ENCODE measurements at regions not wholly inside any gene's neighbourhood (a gene's known extent, or its start where the extent isn't known, plus 50 kb on each side); places are given as distances from the start of the nearest gene placed in this dataset.

DNA sequence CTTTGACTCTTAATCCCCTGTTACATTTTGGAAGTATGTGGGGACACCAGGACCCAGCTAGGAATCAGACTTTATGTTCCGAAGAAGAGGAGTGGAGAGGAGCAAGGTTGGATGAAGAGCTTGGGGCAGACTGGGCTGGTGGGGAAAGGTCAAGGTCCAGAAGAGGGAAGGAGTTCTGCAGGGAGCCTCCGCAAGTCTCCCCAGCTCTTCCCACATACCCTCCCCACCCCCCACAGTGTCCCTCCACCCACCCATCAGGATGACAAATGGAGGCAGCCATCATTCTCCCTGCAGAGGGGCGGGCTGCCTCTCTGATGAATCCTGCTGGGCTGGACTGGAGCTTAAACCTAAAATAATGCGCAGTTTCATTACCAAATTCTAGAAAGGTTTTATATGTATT lies 77.2 kb downstream of the ACKR3 start:
- no peaks in the 10 kb centered on the region for H3K27me3 ChIP-seq
- no peak for DNase-seq
- no peaks in the 10 kb centered on the region for H3K4me1 ChIP-seq
- no peak overlapping the region for H3K27ac ChIP-seq
- H3K9me3 ChIP-seq = no peaks in the 10 kb centered on the region
- H3K36me3 ChIP-seq = no peaks in the 10 kb centered on the region
- no peak overlapping the region for H3K4me3 ChIP-seq
- TF ChIP-seq, protein P1, sequence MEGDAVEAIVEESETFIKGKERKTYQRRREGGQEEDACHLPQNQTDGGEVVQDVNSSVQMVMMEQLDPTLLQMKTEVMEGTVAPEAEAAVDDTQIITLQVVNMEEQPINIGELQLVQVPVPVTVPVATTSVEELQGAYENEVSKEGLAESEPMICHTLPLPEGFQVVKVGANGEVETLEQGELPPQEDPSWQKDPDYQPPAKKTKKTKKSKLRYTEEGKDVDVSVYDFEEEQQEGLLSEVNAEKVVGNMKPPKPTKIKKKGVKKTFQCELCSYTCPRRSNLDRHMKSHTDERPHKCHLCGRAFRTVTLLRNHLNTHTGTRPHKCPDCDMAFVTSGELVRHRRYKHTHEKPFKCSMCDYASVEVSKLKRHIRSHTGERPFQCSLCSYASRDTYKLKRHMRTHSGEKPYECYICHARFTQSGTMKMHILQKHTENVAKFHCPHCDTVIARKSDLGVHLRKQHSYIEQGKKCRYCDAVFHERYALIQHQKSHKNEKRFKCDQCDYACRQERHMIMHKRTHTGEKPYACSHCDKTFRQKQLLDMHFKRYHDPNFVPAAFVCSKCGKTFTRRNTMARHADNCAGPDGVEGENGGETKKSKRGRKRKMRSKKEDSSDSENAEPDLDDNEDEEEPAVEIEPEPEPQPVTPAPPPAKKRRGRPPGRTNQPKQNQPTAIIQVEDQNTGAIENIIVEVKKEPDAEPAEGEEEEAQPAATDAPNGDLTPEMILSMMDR (IDR thresholded peaks at IDR 0.05) = no peak
- intact Hi-C loops (cut with DNase I) = no loop called here
- no peak overlapping the region for H3K9ac ChIP-seq (ENCODE audit: low read depth in 2 of 2, low read length in 2 of 2)

DNA sequence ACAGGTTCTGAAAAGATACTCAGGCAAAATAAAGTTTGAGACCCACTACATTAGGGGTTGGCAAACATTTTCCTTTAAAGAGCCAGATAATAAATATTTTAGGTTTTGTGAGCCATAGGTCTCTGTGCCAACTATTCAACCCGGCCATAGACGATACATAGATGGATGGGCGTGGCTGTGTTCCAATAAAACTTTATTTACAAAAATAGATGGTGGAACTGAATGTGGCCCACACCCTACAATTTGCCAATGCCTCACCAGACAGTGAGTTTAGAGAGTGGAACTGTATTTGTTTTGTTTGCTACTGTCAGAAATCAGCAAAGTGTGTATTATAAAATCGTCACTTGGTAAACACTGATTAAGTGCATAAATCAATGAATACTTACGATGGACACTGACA lies 78.0 kb downstream of the ACKR3 start:
- no peaks in the 10 kb centered on the region for H3K4me1 ChIP-seq
- H3K9ac ChIP-seq (ENCODE audit: low read depth in 2 of 2, low read length in 2 of 2) = no peak overlapping the region
- TF ChIP-seq, protein P1 (IDR thresholded peaks at IDR 0.05) = no peak
- H3K27me3 ChIP-seq = no peaks in the 10 kb centered on the region
- no peak overlapping the region for H3K4me3 ChIP-seq
- H3K36me3 ChIP-seq = no peaks in the 10 kb centered on the region
- DNase-seq = no peak
- no peak overlapping the region for H3K27ac ChIP-seq
- no peaks in the 10 kb centered on the region for H3K9me3 ChIP-seq
- intact Hi-C loops (cut with DNase I) = no loop called here

DNA sequence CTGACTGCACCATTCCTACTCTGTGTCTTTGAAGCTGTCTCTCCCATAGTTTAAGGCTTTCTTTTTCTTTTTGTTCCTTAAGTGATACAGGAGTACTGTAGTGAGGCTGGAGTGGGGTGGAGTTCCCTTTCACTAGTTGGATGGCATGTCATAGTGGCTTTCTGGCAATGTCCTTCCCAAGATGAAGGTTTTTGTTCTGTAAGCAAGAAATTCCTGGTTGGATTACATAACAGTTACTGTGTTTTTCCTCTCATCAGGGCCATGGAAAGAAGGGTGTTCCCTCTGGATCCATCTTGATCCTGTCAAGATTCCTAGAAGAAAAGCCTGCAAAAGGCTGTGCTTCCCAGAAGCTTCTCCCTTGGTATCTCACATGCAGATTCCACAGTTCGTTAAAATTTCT lies 84.2 kb downstream of the ACKR3 start:
- Histone ChIP-seq H3K9ac (ENCODE audit: low read depth in 2 of 2, low read length in 2 of 2) (no peak overlapping the region), H3K27ac (no peak overlapping the region), H3K36me3 (no peaks in the 10 kb centered on the region), H3K4me1 (no peaks in the 10 kb centered on the region), H3K27me3 (no peaks in the 10 kb centered on the region), H3K4me3 (no peak overlapping the region), H3K9me3 (no peaks in the 10 kb centered on the region)
- no peak for DNase-seq
- intact Hi-C loops (cut with DNase I) = no loop called here
- TF ChIP-seq, protein P1 (IDR thresholded peaks at IDR 0.05) = no peak

DNA sequence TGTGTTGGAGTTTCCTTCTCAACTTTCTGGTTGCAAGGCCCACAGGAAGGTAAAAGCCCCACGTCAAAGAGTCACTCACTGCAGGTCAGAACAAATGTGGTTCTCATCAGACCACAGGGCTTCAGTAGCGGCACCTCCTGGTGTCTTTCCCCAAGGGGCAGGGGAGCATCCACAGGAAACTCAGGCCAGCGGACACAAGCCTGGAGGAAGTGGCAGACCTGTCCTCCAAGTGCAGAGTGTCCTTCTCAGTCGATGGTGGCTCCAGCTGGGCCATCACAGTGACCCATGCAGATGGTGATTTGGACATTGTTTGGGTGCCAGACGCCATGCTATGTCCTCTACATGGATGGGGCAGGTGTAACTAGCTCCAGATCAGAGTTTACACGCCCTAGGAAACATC lies 84.9 kb downstream of the ACKR3 start:
- H3K9me3 ChIP-seq = no peaks in the 10 kb centered on the region
- no peaks in the 10 kb centered on the region for H3K4me1 ChIP-seq
- no peak for DNase-seq
- no peak overlapping the region for H3K9ac ChIP-seq (ENCODE audit: low read depth in 2 of 2, low read length in 2 of 2)
- no peaks in the 10 kb centered on the region for H3K27me3 ChIP-seq
- intact Hi-C loops (cut with DNase I) = no loop called here
- TF ChIP-seq, protein P1 (IDR thresholded peaks at IDR 0.05) = no peak
- H3K4me3 ChIP-seq = no peak overlapping the region
- no peaks in the 10 kb centered on the region for H3K36me3 ChIP-seq
- no peak overlapping the region for H3K27ac ChIP-seq

DNA sequence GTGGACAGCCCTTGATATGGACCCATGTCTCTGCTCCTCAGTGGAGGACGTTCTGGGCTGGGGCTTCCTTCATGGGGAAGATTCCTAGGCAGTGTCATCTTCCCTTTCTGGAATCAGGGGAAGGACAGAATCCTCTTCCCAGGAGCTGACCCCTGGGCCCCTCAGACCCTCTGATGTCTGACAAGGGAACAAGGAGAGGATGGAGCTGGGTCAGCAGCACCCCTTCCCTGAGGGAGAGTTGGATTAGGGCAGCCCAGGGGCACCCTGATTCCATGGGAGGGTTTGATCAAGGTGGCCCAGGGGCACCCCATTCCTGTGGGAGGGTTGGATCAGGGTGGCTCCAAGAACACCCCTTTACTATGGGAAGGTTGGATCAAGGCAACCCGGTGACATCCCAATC lies 86.5 kb downstream of the ACKR3 start:
- no peaks in the 10 kb centered on the region for H3K27me3 ChIP-seq
- TF ChIP-seq, protein P1 (IDR thresholded peaks at IDR 0.05) = no peak
- intact Hi-C loops (cut with DNase I) = no loop called here

DNA sequence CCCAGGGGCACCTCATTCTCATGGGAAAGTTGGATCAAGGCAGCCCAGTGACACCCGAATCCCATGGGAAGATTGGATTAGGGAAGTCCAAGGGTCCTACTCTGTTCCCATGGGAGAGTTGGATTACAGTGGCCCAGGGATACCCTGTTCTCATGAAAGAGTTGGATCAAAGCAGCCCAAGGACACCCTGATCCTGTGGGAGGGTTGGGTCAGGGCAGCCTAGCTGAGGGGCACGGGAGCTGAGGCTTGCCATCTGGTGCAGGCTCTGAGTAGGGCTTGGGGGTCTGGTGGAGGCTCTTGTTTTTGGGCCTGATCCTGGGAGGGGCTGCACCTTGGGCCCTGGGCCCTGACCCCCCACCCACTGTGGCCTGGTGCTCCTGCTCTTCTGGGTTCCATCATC lies 87.1 kb downstream of the ACKR3 start:
- TF ChIP-seq, protein P1 (IDR thresholded peaks at IDR 0.05) = no peak
- H3K9ac ChIP-seq (ENCODE audit: low read depth in 2 of 2, low read length in 2 of 2) = no peak overlapping the region
- H3K36me3 ChIP-seq = no peaks in the 10 kb centered on the region
- DNase-seq = no peak
- intact Hi-C loops (cut with DNase I) = no loop called here
- H3K27me3 ChIP-seq = no peaks in the 10 kb centered on the region
- H3K4me1 ChIP-seq = no peaks in the 10 kb centered on the region
- H3K27ac ChIP-seq = no peak overlapping the region
- no peaks in the 10 kb centered on the region for H3K9me3 ChIP-seq
- no peak overlapping the region for H3K4me3 ChIP-seq

More for the DNA sequence above, 86.5 kb downstream of the ACKR3 start:
- H3K36me3 ChIP-seq = no peaks in the 10 kb centered on the region
- no peak overlapping the region for H3K4me3 ChIP-seq
- H3K9ac ChIP-seq (ENCODE audit: low read depth in 2 of 2, low read length in 2 of 2) = no peak overlapping the region
- no peaks in the 10 kb centered on the region for H3K9me3 ChIP-seq
- no peak overlapping the region for H3K27ac ChIP-seq
- DNase-seq = no peak
- no peaks in the 10 kb centered on the region for H3K4me1 ChIP-seq
